PC-3 (cell line): ENCODE measurements at regions not wholly inside any gene's neighbourhood (a gene's known extent, or its start where the extent isn't known, plus 50 kb on each side); places are given as distances from the start of the nearest gene placed in this dataset.
A peak's percentile ranks its signal among the peaks of the same experiment; 100 is the strongest.

ENCODE experiments used
- ATAC-seq: fragments of 200-7000 bp; cut with Tn5 transposase; 2 replicates; pipeline ENCODE4 v1.9.1; 2020; ENCODE audit warnings: mild to moderate bottlenecking, moderate library complexity
- BruUV-seq: library from RNA; stranded (reverse); fragments of 400-500 nt; replicated peaks from 2 replicates; lab custom pipeline; 2021; lab: Mats Ljungman, UMichigan
- CTCF ChIA-PET: fragments of 300-600 bp; sonication (Branson Sonifier 250); formaldehyde crosslinking; loops from one replicate; lab custom pipeline; 2022; ENCODE audit warnings: antibody characterized with exemption; lab: Charles Lee
- POLR2A ChIA-PET: fragments of 300-600 bp; sonication (Branson Sonifier 250); formaldehyde crosslinking; loops from one replicate; lab custom pipeline; 2022; ENCODE audit warnings: antibody characterized with exemption; ENCODE audit not compliant: unreplicated experiment; lab: Charles Lee
- DNase-seq: peaks from one replicate; pipeline ENCODE4 v3.0.0-alpha.2; 2015
- H2AFZ ChIP-seq: fragments of 300-600 bp; sonication (generic); 2 replicates; pipeline ENCODE4 v1.6.0; 2016; ENCODE audit warnings: antibody characterized with exemption, low read length
- H3F3A ChIP-seq: fragments of 300-600 bp; sonication (generic); one replicate; pipeline ENCODE4 v1.6.0; 2017; ENCODE audit warnings: antibody characterized with exemption, low read length, control low read depth, mild to moderate bottlenecking; ENCODE audit not compliant: unreplicated experiment
- H3K27ac ChIP-seq: fragments of 300-600 bp; sonication (generic); 2 replicates; pipeline ENCODE4 v1.5.1; 2016; ENCODE audit warnings: mild to moderate bottlenecking, low read length
- H3K27me3 ChIP-seq: fragments of 300-600 bp; sonication (generic); 2 replicates; pipeline ENCODE4 v1.6.1; 2016; ENCODE audit warnings: low read length, mixed read lengths
- H3K36me3 ChIP-seq: fragments of 300-600 bp; sonication (generic); 2 replicates; pipeline ENCODE4 v1.6.1; 2016; ENCODE audit warnings: low read depth, mixed run types, low read length, mixed read lengths
- H3K4me1 ChIP-seq: fragments of 300-600 bp; sonication (generic); 2 replicates; pipeline ENCODE4 v1.5.1; 2016; ENCODE audit warnings: low read length; ENCODE audit not compliant: insufficient read depth
- H3K4me2 ChIP-seq: fragments of 300-600 bp; sonication (generic); 2 replicates; pipeline ENCODE4 v1.6.0; 2016; ENCODE audit warnings: low read length
- H3K4me3 ChIP-seq: fragments of 300-600 bp; sonication (generic); 2 replicates; pipeline ENCODE4 v1.5.1; 2016; ENCODE audit warnings: mild to moderate bottlenecking, low read length, mixed read lengths
- H3K79me2 ChIP-seq: fragments of 300-600 bp; sonication (generic); 2 replicates; pipeline ENCODE4 v1.6.1; 2017; ENCODE audit warnings: low read length, mixed read lengths
- H3K9ac ChIP-seq: fragments of 300-600 bp; sonication (generic); 2 replicates; pipeline ENCODE4 v1.6.0; 2016; ENCODE audit warnings: mild to moderate bottlenecking, low read length
- H3K9me2 ChIP-seq: fragments of 300-600 bp; sonication (generic); replicated peaks from 2 replicates; pipeline ENCODE4 v1.6.1; 2016; ENCODE audit warnings: mixed run types, low read length, mixed read lengths
- H3K9me3 ChIP-seq: fragments of 300-600 bp; sonication (generic); 2 replicates; pipeline ENCODE4 v1.6.1; 2016; ENCODE audit warnings: low read length, mixed read lengths
- H4K20me1 ChIP-seq: fragments of 300-600 bp; sonication (generic); 2 replicates; pipeline ENCODE4 v1.6.1; 2016; ENCODE audit warnings: low read length, mixed read lengths
- EZH2 ChIP-seq: fragments of 300-600 bp; sonication (generic); IDR thresholded peaks from one replicate; pipeline ENCODE4 v1.6.1; 2017; ENCODE audit warnings: antibody characterized with exemption, mild to moderate bottlenecking, low read length; ENCODE audit not compliant: unreplicated experiment
- EZH2phosphoT487 ChIP-seq: fragments of 300-600 bp; sonication (generic); IDR thresholded peaks from 2 replicates; pipeline ENCODE4 v1.6.1; 2018; ENCODE audit warnings: mild to moderate bottlenecking, antibody characterized with exemption, low read length, borderline replicate concordance
- intact Hi-C: fragments of 100-400 bp; cut with micrococcal nuclease; formaldehyde crosslinking; loops from 2 replicates; pipeline ENCODE4 v1.9.0; 2023
- TF ChIP-seq, protein P1 (sequence below): fragments of 300-600 bp; sonication (generic); conservative IDR thresholded peaks from 2 replicates; pipeline ENCODE4 v1.5.1; 2017; ENCODE audit warnings: antibody characterized with exemption, low read depth, mild to moderate bottlenecking, low read length

DNA sequence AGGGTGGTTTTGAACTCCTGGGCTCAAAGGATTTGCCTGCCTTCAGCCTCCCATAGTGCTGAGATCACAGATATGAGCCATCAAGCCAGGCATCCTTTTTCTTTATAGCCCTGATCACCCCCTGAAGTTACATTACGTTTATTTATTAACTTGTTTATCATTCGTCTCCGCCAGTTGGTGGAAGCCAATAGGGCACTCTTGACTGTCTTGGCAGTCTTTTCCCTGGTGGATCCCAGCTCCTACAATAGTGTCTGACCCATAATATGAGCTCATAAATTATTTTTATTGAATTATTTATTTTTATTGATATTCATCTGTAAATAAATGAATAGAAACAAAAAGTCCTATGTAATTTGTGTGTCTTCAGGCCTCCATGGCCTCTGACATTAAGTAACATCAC is 484.3 kb upstream of the FAT1 start:
- intact Hi-C loops: loop anchor here (10.0 kb wide), 1 partner anchor 263 kb away; no protein-coding TSS in a partner anchor
- Histone ChIP-seq H3K4me2 (no peak overlapping the region), H3K9me3 (0 out of 2 replicates have a peak, but pooled peaks cover 4% of the 10 kb centered on the region), H3K4me1 (peaks cover 27% of the 10 kb centered on the region), H3K4me3 (no peak overlapping the region), H3K9me2 (no peaks in the 10 kb centered on the region), H3K36me3 (no peaks in the 10 kb centered on the region), H3K9ac (no peak overlapping the region), H4K20me1 (no peaks in the 10 kb centered on the region), H2AFZ (no peak overlapping the region), H3K79me2 (no peaks in the 10 kb centered on the region), H3K27me3 (no peaks in the 10 kb centered on the region), H3F3A (peaks cover 3% of the 10 kb centered on the region), H3K27ac (no peak overlapping the region)
- TF ChIP-seq EZH2 (no peak), EZH2phosphoT487 (no peak)
- TF ChIP-seq, protein P1, sequence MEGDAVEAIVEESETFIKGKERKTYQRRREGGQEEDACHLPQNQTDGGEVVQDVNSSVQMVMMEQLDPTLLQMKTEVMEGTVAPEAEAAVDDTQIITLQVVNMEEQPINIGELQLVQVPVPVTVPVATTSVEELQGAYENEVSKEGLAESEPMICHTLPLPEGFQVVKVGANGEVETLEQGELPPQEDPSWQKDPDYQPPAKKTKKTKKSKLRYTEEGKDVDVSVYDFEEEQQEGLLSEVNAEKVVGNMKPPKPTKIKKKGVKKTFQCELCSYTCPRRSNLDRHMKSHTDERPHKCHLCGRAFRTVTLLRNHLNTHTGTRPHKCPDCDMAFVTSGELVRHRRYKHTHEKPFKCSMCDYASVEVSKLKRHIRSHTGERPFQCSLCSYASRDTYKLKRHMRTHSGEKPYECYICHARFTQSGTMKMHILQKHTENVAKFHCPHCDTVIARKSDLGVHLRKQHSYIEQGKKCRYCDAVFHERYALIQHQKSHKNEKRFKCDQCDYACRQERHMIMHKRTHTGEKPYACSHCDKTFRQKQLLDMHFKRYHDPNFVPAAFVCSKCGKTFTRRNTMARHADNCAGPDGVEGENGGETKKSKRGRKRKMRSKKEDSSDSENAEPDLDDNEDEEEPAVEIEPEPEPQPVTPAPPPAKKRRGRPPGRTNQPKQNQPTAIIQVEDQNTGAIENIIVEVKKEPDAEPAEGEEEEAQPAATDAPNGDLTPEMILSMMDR: no peak
- BruUV-seq: no TSS peak
- ATAC-seq (no peak), DNase-seq (no peak)
- POLR2A ChIA-PET: no interaction called here
- CTCF ChIA-PET: no interaction called here

DNA sequence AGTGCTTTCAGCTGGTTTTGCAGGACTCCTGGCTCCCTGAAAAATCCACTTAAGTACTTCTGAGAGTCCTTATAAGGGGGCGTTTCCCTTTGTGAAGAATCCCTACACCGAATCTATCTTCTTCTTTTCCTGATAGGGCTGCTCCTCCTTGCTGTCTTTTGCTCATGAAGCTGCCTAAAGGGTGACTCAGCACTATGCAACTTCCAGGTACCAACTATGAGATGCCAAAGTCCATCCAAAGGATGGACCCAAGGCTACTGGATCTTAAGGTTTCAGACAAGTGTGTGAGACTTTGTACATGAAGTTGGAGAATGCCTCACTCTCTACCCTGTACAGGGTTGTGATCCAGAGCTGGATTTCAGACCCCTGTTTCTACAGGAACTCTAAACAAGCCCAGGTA is 485.0 kb upstream of the FAT1 start:
- H3K4me2 ChIP-seq: no peak overlapping the region
- peaks cover 27% of the 10 kb centered on the region for H3K4me1 ChIP-seq
- no TSS peak for BruUV-seq
- no peak overlapping the region for H2AFZ ChIP-seq
- H3F3A ChIP-seq: peaks cover 3% of the 10 kb centered on the region
- POLR2A ChIA-PET: no interaction called here
- H4K20me1 ChIP-seq: no peaks in the 10 kb centered on the region
- no peaks in the 10 kb centered on the region for H3K9me2 ChIP-seq
- TF ChIP-seq EZH2phosphoT487: no peak
- TF ChIP-seq, protein P1: no peak
- TF ChIP-seq EZH2: no peak
- H3K9ac ChIP-seq: no peak overlapping the region
- no peaks in the 10 kb centered on the region for H3K27me3 ChIP-seq
- intact Hi-C loops: loop anchor here (10.0 kb wide), 1 partner anchor 264 kb away; no protein-coding TSS in a partner anchor
- no peak overlapping the region for H3K4me3 ChIP-seq
- CTCF ChIA-PET: no interaction called here
- H3K36me3 ChIP-seq: no peaks in the 10 kb centered on the region
- peak; percentile 44 for ATAC-seq
- 0 out of 2 replicates have a peak, but pooled peaks cover 4% of the 10 kb centered on the region for H3K9me3 ChIP-seq
- no peak overlapping the region for H3K27ac ChIP-seq
- DNase-seq: peak; percentile 50
- H3K79me2 ChIP-seq: no peaks in the 10 kb centered on the region

DNA sequence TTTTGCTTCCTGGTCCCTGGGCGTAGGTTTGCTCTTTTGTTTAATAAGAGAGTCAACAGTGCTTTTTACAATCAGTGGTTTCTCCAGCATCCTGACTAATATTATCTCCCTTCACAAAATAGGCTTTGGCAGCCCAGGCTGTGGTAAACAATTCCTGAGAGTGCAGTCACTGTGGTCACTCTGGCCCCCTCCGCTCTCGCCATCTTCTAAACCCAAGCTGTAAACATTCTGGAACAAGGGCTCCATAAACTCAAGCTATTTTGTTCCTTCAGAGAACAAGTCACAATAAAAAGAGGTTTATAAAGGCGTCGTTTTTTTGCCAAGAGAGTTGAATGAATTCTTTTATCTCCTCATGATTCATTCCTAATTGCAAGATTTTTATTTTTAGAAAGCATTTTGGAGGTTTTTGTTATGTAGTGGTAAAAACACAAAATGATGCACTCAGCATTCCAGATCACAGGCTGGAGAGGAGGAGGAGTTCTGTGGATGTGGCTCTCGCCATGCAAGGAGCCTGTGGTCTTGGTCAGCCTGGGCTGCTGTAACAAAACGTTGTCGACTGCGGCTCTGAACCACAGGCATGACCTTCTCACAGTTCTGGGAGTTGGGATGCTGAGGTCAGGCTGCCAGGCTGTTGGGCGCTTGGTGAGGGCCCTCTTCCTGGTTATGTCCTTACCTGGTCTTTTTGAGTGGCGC is 486.4 kb upstream of the FAT1 start:
- ChIA-PET POLR2A (interaction anchor here (0.7 kb wide), 1 partner anchor 38 kb away, joined by 7 read pairs; no protein-coding TSS in a partner anchor), CTCF (no interaction called here)
- Histone ChIP-seq H3K27ac (peak overlapping the region; percentile 89), H3K4me3 (no peak overlapping the region), H3K79me2 (no peaks in the 10 kb centered on the region), H3K4me2 (peak overlapping the region; percentile 62), H4K20me1 (no peaks in the 10 kb centered on the region), H3K36me3 (no peaks in the 10 kb centered on the region), H3K9ac (no peak overlapping the region), H3K9me3 (0 out of 2 replicates have a peak, but pooled peaks cover 4% of the 10 kb centered on the region), H3K27me3 (no peaks in the 10 kb centered on the region), H3K9me2 (no peaks in the 10 kb centered on the region), H3F3A (peaks cover 3% of the 10 kb centered on the region), H2AFZ (peak overlapping the region; percentile 80), H3K4me1 (peaks cover 18% of the 10 kb centered on the region)
- ATAC-seq (peak; percentile 97), DNase-seq (peak; percentile 83)
- intact Hi-C loops: loop anchor here (1.0 to 10.0 kb wide), 5 partner anchors 52 to 481 kb away; no protein-coding TSS in a partner anchor
- BruUV-seq: no TSS peak
- TF ChIP-seq EZH2phosphoT487: no peak
- no peak for TF ChIP-seq EZH2
- TF ChIP-seq, protein P1: no peak
